HEK293 (cell line): ENCODE measurements at regions not wholly inside any gene's neighbourhood (a gene's known extent, or its start where the extent isn't known, plus 50 kb on each side); places are given as distances from the start of the nearest gene placed in this dataset.

ENCODE experiments used
- CTCF ChIA-PET: fragments of 350-600 bp; formaldehyde crosslinking; extraction: SDS; loops from one replicate; lab custom pipeline; 2021; ENCODE audit warnings: antibody characterized with exemption; lab: Yijun Ruan, JAX
- POLR2A ChIA-PET: fragments of 300-600 bp; formaldehyde crosslinking; extraction: SDS; loops from one replicate; lab custom pipeline; 2020; ENCODE audit warnings: antibody characterized with exemption, inconsistent platforms; lab: Yijun Ruan, JAX
- H3K27ac ChIP-seq: fragments of 200-500 bp; sonication (Bioruptor generic); 2 replicates; pipeline ENCODE4 v1.5.1; 2014; ENCODE audit warnings: low read depth, low read length, control low read depth, inconsistent platforms; ENCODE audit errors: extremely low read depth
- H3K36me3 ChIP-seq, 2 experiments: fragments of 200-500 bp in 1 of 2; sonication (Bioruptor generic) in 1 of 2; 1 replicate in 1 of 2; 2 replicates in 1 of 2; pipeline ENCODE4 v1.5.1; 2014 to 2017; ENCODE audit warnings: inconsistent platforms in 2 of 2, low read length in 2 of 2; ENCODE audit not compliant: control insufficient read depth in 2 of 2, insufficient read depth in 1 of 2
- H3K4me1 ChIP-seq: fragments of 200-500 bp; sonication (Bioruptor generic); 2 replicates; pipeline ENCODE4 v1.5.1; 2014; ENCODE audit warnings: mild to moderate bottlenecking, low read length, inconsistent platforms; ENCODE audit not compliant: control insufficient read depth, insufficient read depth
- H3K4me3 ChIP-seq: 2 replicates; pipeline ENCODE4 v1.5.1; 2011; ENCODE audit warnings: low read depth, mild to moderate bottlenecking, control low read depth, low read length, moderate library complexity
- H3K9me3 ChIP-seq: fragments of 200-500 bp; sonication (Bioruptor generic); 2 replicates; pipeline ENCODE4 v1.5.1; 2014; ENCODE audit warnings: low read depth, low read length, inconsistent platforms; ENCODE audit not compliant: control insufficient read depth, insufficient read depth
- EGR2 ChIP-seq: fragments of 450-650 bp; formaldehyde crosslinking; IDR thresholded peaks from 2 replicates; pipeline ENCODE4 v1.5.1; 2016; ENCODE audit warnings: low read depth, missing biosample characterization, missing genetic modification characterization
- HOXC10 ChIP-seq: sonication (generic); formaldehyde crosslinking; IDR thresholded peaks from 2 replicates; pipeline ENCODE4 v1.8.1; 2023; ENCODE audit warnings: mild to moderate bottlenecking, missing genetic modification reagents
- INSM2 ChIP-seq: fragments of 450-650 bp; formaldehyde crosslinking; IDR thresholded peaks from 2 replicates; pipeline ENCODE4 v1.5.1; 2016; ENCODE audit warnings: missing biosample characterization, missing genetic modification characterization
- MEIS1 ChIP-seq: sonication (generic); formaldehyde crosslinking; IDR thresholded peaks from 2 replicates; pipeline ENCODE4 v1.8.1; 2022; ENCODE audit warnings: missing genetic modification reagents, mild to moderate bottlenecking, borderline replicate concordance
- ZBTB49 ChIP-seq: fragments of 450-650 bp; formaldehyde crosslinking; IDR thresholded peaks from 2 replicates; pipeline ENCODE4 v1.5.1; 2016; ENCODE audit warnings: missing biosample characterization, missing genetic modification characterization, low read depth
- ZFHX2 ChIP-seq: fragments of 450-650 bp; formaldehyde crosslinking; conservative IDR thresholded peaks from 2 replicates; pipeline ENCODE4 v1.5.1; 2016; ENCODE audit warnings: missing biosample characterization, missing genetic modification characterization
- ZNF175 ChIP-seq: fragments of 450-650 bp; formaldehyde crosslinking; IDR thresholded peaks from 2 replicates; pipeline ENCODE4 v1.5.1; 2016; ENCODE audit warnings: missing biosample characterization, missing genetic modification characterization
- ZNF239 ChIP-seq: fragments of 450-650 bp; formaldehyde crosslinking; IDR thresholded peaks from 2 replicates; pipeline ENCODE4 v1.5.1; 2016; ENCODE audit warnings: missing biosample characterization, missing genetic modification characterization
- ZNF24 ChIP-seq: fragments of 450-650 bp; formaldehyde crosslinking; IDR thresholded peaks from 2 replicates; pipeline ENCODE4 v1.5.1; 2016; ENCODE audit warnings: missing biosample characterization, missing genetic modification characterization
- ZNF449 ChIP-seq: fragments of 450-650 bp; formaldehyde crosslinking; IDR thresholded peaks from 2 replicates; pipeline ENCODE4 v1.5.1; 2017; ENCODE audit warnings: missing biosample characterization, mild to moderate bottlenecking, missing genetic modification characterization, moderate library complexity
- ZNF510 ChIP-seq: fragments of 450-650 bp; formaldehyde crosslinking; IDR thresholded peaks from 2 replicates; pipeline ENCODE4 v1.5.1; 2018; ENCODE audit warnings: mild to moderate bottlenecking, missing genetic modification characterization, missing biosample characterization; ENCODE audit not compliant: insufficient replicate concordance
- ZNF549 ChIP-seq: fragments of 450-650 bp; IDR thresholded peaks from 2 replicates; pipeline ENCODE4 v1.5.1; 2018; ENCODE audit warnings: missing biosample characterization, missing genetic modification characterization, mild to moderate bottlenecking, inconsistent platforms, moderate library complexity
- ZNF660 ChIP-seq: fragments of 450-650 bp; IDR thresholded peaks from 2 replicates; pipeline ENCODE4 v1.5.1; 2018; ENCODE audit warnings: missing biosample characterization, mild to moderate bottlenecking, missing genetic modification characterization
- ZNF701 ChIP-seq: fragments of 450-650 bp; formaldehyde crosslinking; IDR thresholded peaks from 2 replicates; pipeline ENCODE4 v1.5.1; 2016; ENCODE audit warnings: missing biosample characterization, missing genetic modification characterization
- ZNF776 ChIP-seq: fragments of 450-650 bp; formaldehyde crosslinking; IDR thresholded peaks from 2 replicates; pipeline ENCODE4 v1.5.0; 2017; ENCODE audit warnings: missing biosample characterization, missing genetic modification characterization, borderline replicate concordance
- ZNF791 ChIP-seq: fragments of 450-650 bp; formaldehyde crosslinking; IDR thresholded peaks from 2 replicates; pipeline ENCODE4 v1.5.1; 2016; ENCODE audit warnings: missing biosample characterization, missing genetic modification characterization

- TF ChIP-seq MEIS1 (no peak), EGR2 (tag by site-specific recombination) (no peak), INSM2 (tag by site-specific recombination) (no peak), ZNF449 (tag by site-specific recombination) (no peak), ZFHX2 (tag by site-specific recombination) (no peak), ZNF791 (no peak)
- CTCF ChIA-PET, result no interaction called here
- no peaks in the 10 kb centered on the region for H3K36me3 ChIP-seq
- no peaks in the 10 kb centered on the region for H3K4me1 ChIP-seq
- no peaks in the 10 kb centered on the region for H3K9me3 ChIP-seq
- POLR2A ChIA-PET, result no interaction called here
- H3K27ac ChIP-seq, result no peak overlapping the region
- H3K4me3 ChIP-seq, result no peak overlapping the region
These were observed 479.5 kb upstream of the SEMA6A start for GRCh38 chr5:117054141-117054540.

- TF ChIP-seq ZBTB49 (tag by site-specific recombination), result no peak
- TF ChIP-seq HOXC10 (CRISPR knock-in tag), result no peak
- no peak for TF ChIP-seq INSM2 (tag by site-specific recombination)
- TF ChIP-seq ZNF24 (tag by site-specific recombination), result no peak
- no peak for TF ChIP-seq ZNF701 (tag by site-specific recombination)
- no peak for TF ChIP-seq ZNF776
- TF ChIP-seq, all 188 proteins: peak for 0
- H3K36me3 ChIP-seq, result no peaks in the 10 kb centered on the region
- ChIA-PET POLR2A (no interaction called here), CTCF (no interaction called here)
- no peak overlapping the region for H3K27ac ChIP-seq
- no peaks in the 10 kb centered on the region for H3K4me1 ChIP-seq
- H3K4me3 ChIP-seq, result no peak overlapping the region
- no peaks in the 10 kb centered on the region for H3K9me3 ChIP-seq
These were observed 467.4 kb upstream of the SEMA6A start for GRCh38 chr5:117041926-117042595.

- POLR2A ChIA-PET, result no interaction called here
- H3K36me3 ChIP-seq, result no peaks in the 10 kb centered on the region
- no peak for TF ChIP-seq ZNF175
- no peak for TF ChIP-seq ZNF510 (tag by site-specific recombination)
- no peak for TF ChIP-seq ZNF660
- peak; percentile 93 for TF ChIP-seq ZNF549 (tag by site-specific recombination)
- TF ChIP-seq ZNF239 (tag by site-specific recombination), result no peak
- H3K4me1 ChIP-seq, result no peaks in the 10 kb centered on the region
- CTCF ChIA-PET, result no interaction called here
- H3K27ac ChIP-seq, result no peak overlapping the region
- no peaks in the 10 kb centered on the region for H3K9me3 ChIP-seq
- H3K4me3 ChIP-seq, result no peak overlapping the region
These were observed 464.4 kb upstream of the SEMA6A start for GRCh38 chr5:117039035-117039434.
